ENCODE measurements at regions not wholly inside any gene's neighbourhood (a gene's known extent, or its start where the extent isn't known, plus 50 kb on each side); places are given as distances from the start of the nearest gene placed in this dataset.

DNA sequence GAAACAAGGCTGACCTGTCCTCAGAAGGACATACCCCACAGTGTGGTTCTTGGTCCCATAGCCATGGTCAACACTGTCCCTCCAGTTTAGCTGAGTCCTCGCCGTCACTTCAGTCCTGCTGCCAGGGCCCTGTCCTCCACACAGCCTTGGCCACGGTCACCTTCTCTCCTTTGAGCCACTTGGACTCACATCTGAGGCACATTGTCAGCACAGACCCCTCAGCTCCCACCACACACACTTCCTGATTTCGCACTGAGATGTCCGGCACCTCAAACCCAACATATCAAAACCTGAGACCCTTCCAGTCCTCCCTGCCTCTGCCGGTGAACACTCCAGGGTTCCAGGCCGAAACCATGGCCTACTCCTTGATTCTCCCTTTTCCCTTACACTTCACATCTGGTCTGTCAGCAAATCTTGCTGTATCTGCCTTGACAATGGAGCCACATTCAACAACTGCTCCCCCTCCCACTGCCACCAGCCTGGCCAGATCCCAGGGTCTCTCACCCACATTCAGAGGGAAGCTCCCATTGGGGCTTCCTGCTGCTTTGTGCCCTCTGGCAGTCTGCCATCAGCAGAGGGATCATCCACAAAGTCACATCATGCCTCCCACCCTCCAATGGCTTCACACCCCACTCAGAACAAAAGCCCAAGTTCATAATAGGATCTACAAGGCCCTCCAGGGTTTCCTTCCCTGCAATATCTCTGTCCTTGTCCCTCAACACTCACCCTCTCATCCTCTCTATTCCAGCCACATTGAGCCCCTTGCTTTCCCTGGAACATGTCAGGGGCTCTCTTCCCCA, 219.6 kb upstream of the SHH start:
- Histone ChIP-seq H3K27me3 (peaks cover 0 to 9% (median 0%) of the 10 kb centered on the region in 4 donors), H3K36me3 (no peaks in the 10 kb centered on the region), H3K4me3 (no peak overlapping the region), H3K9me3 (no peaks in the 10 kb centered on the region), H3K27ac (no peak overlapping the region), H3K4me1 (no peaks in the 10 kb centered on the region)
- intact Hi-C loops (cut with DNase I): no loop called here
- WGBS, 2 donors: 84 to 94% methylated on average over 6 to 7 of the region's 7 CpGs
- DNase-seq: no peak
- no peak for TF ChIP-seq POLR2A (IDR thresholded peaks at IDR 0.05)
- TF ChIP-seq, protein P1, sequence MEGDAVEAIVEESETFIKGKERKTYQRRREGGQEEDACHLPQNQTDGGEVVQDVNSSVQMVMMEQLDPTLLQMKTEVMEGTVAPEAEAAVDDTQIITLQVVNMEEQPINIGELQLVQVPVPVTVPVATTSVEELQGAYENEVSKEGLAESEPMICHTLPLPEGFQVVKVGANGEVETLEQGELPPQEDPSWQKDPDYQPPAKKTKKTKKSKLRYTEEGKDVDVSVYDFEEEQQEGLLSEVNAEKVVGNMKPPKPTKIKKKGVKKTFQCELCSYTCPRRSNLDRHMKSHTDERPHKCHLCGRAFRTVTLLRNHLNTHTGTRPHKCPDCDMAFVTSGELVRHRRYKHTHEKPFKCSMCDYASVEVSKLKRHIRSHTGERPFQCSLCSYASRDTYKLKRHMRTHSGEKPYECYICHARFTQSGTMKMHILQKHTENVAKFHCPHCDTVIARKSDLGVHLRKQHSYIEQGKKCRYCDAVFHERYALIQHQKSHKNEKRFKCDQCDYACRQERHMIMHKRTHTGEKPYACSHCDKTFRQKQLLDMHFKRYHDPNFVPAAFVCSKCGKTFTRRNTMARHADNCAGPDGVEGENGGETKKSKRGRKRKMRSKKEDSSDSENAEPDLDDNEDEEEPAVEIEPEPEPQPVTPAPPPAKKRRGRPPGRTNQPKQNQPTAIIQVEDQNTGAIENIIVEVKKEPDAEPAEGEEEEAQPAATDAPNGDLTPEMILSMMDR (IDR thresholded peaks at IDR 0.05): no peak

DNA sequence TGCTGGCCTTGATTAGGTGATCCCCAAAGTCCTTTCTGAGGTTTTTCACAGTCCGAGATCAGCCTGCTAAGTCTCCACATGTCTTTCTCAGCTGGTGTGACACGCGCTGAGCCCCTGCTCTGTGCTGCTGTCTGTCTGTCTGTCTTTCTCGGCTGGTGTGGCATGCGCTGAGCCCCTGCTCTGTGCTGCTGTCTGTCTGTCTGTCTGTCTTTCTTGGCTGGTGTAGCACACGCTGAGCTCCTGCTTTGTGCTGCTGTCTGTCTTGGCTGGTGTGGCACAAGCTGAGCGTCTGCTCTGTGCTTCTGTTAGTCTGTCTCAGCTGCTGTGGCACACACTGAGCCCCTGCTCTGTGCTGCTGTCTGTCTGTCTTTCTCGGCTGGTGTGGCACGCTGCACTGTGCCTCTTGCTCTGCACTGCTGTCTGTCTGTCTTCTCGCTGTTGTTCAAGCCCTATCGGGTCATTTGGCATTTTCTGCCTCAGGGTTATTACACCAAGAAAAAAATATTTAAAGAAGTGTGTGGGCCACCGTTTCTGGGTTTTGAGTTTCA, 217.3 kb upstream of the SHH start:
- WGBS, 2 donors: 78 to 80% methylated on average over 6 to 12 of the region's 12 CpGs
- DNase-seq: no peak
- intact Hi-C loops (cut with DNase I): no loop called here

DNA sequence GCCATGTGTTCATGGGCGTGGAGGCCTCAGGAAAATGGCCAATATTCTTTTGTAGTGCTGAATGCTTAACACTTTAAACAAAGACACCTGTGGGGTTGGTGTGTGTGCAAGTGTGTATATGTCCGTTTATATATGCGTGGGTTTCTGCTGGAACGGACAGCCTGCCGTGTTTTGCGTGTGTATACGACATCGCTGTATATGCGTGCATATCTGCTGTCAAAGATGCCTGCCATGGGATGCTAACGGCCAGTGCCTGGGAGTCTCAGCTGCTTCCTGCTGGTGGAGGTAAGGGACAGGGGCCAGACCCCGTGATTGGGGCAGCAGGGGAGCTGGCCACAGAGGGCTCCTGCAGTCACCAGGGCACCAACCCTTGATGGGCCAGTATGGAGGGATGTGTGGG, 216.3 kb upstream of the SHH start:
- Histone ChIP-seq H3K36me3 (no peaks in the 10 kb centered on the region), H3K27me3 (peaks cover 0 to 9% (median 0%) of the 10 kb centered on the region in 4 donors), H3K4me1 (no peaks in the 10 kb centered on the region), H3K4me3 (no peak overlapping the region), H3K27ac (no peak overlapping the region), H3K9me3 (no peaks in the 10 kb centered on the region)
- intact Hi-C loops (cut with DNase I): no loop called here
- DNase-seq: no peak
- WGBS, 2 donors: 50 to 77% methylated on average over 1 to 11 of the region's 11 CpGs
- TF ChIP-seq, protein P1 (IDR thresholded peaks at IDR 0.05): no peak
- no peak for TF ChIP-seq POLR2A (IDR thresholded peaks at IDR 0.05)

More for the DNA sequence above, 217.3 kb upstream of the SHH start:
- Histone ChIP-seq H3K36me3 (no peaks in the 10 kb centered on the region), H3K9me3 (no peaks in the 10 kb centered on the region), H3K4me1 (no peaks in the 10 kb centered on the region), H3K4me3 (no peak overlapping the region), H3K27ac (no peak overlapping the region), H3K27me3 (peaks cover 0 to 9% (median 0%) of the 10 kb centered on the region in 4 donors)
- TF ChIP-seq, protein P1 (IDR thresholded peaks at IDR 0.05): no peak
- no peak for TF ChIP-seq POLR2A (IDR thresholded peaks at IDR 0.05)

DNA sequence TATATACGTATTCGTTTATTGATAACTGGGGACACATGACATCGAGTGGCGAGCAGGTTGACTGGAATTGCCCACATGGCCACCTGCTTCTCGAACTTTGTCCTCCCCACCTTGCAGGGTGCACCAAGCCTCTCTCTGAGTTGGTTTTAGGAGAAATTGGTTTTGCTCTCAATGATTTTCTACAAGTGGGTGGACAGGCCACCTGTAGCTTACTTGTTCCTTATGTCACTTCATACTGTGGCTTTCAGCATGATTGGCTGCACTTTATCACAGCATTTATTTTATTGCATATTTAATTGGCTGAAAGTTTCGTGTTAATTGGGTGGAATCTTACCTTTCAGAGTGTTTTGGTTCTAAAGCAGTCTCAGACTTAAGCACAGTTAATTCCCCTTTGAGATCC, 215.6 kb upstream of the SHH start:
- intact Hi-C loops (cut with DNase I): no loop called here

DNA sequence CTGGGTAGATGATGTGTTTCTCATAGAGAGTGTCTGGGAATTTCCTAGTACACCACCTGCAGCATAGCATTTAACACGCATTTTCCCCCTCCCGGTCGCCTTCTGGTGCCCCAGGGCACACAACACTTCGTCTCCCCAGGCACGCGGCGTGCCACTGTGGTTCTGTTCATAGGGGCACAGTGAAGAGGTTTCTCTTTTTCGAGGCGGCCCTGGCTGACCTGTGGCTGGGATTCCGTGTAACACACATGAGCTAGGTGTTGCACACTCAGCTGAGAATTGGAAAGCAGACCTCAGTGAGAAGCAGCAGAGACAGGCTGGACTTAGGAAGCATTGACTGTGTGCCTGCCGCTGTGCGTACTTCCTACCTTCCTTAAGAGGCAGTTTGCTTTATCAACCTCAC, 214.3 kb upstream of the SHH start:
- 77 to 84% methylated on average over 3 to 9 of the region's 12 CpGs for WGBS, 2 donors
- H3K9me3 ChIP-seq: no peaks in the 10 kb centered on the region
- no peak for DNase-seq
- intact Hi-C loops (cut with DNase I): no loop called here
- no peak overlapping the region for H3K27ac ChIP-seq
- no peaks in the 10 kb centered on the region for H3K36me3 ChIP-seq
- H3K4me3 ChIP-seq: no peak overlapping the region
- peaks cover 0 to 9% (median 0%) of the 10 kb centered on the region in 4 donors for H3K27me3 ChIP-seq
- no peak for TF ChIP-seq POLR2A (IDR thresholded peaks at IDR 0.05)
- TF ChIP-seq, protein P1 (IDR thresholded peaks at IDR 0.05): no peak
- no peaks in the 10 kb centered on the region for H3K4me1 ChIP-seq

More for the DNA sequence above, 215.6 kb upstream of the SHH start:
- Histone ChIP-seq H3K9me3 (no peaks in the 10 kb centered on the region), H3K4me3 (no peak overlapping the region), H3K27me3 (peaks cover 0 to 9% (median 0%) of the 10 kb centered on the region in 4 donors), H3K27ac (no peak overlapping the region), H3K36me3 (no peaks in the 10 kb centered on the region), H3K4me1 (no peaks in the 10 kb centered on the region)
- TF ChIP-seq POLR2A (IDR thresholded peaks at IDR 0.05): no peak
- TF ChIP-seq, protein P1 (IDR thresholded peaks at IDR 0.05): no peak
- DNase-seq: no peak
- WGBS, 2 donors: 68 to 75% methylated on average over 6 of the region's 6 CpGs

All from esophagus squamous epithelium (tissue), 5 donors.